Stimulated activated CD8-positive, alpha-beta memory T cell treated with anti-CD3 and anti-CD28 coated beads, Interleukin-4, amount 100 ng/mL, for 4 hours (primary cell): ENCODE measurements at regions not wholly inside any gene's neighbourhood (a gene's known extent, or its start where the extent isn't known, plus 50 kb on each side); places are given as distances from the start of the nearest gene placed in this dataset.

Experiments
- DNase-seq, 2 donors: peaks; one replicate each; pipeline ENCODE4 v3.0.0-alpha.2; 2020; ENCODE audit warnings: low read depth in 2 of 2, low spot score in 1 of 2

GRCh38 chr4:182126603-182127002, 116.6 kb upstream of the TENM3 start:
- no peak for DNase-seq

GRCh38 chr4:182133033-182133432, 110.2 kb upstream of the TENM3 start:
- no peak for DNase-seq

GRCh38 chr4:182134261-182134660, 108.9 kb upstream of the TENM3 start:
- no peak for DNase-seq

- DNase-seq, result no peak
These were observed 107.0 kb upstream of the TENM3 start for GRCh38 chr4:182136201-182136600.

GRCh38 chr4:182137343-182137742, 105.9 kb upstream of the TENM3 start:
- DNase-seq, result no peak

- no peak for DNase-seq
These were observed 103.7 kb upstream of the TENM3 start for GRCh38 chr4:182139491-182139890.

- DNase-seq, result no peak
These were observed 102.7 kb upstream of the TENM3 start for GRCh38 chr4:182140547-182140946.

- DNase-seq, result no peak
These were observed 102.1 kb upstream of the TENM3 start for GRCh38 chr4:182141061-182141460.

GRCh38 chr4:182142176-182143085, 100.8 kb upstream of the TENM3 start:
- DNase-seq, result no peak

- DNase-seq, result no peak
These were observed 99.9 kb upstream of the TENM3 start for GRCh38 chr4:182143086-182143821.

- no peak for DNase-seq
These were observed 99.2 kb upstream of the TENM3 start for GRCh38 chr4:182143822-182144625.

- no peak for DNase-seq
These were observed 98.4 kb upstream of the TENM3 start for GRCh38 chr4:182144626-182145333.

GRCh38 chr4:182145334-182145905, 97.8 kb upstream of the TENM3 start:
- DNase-seq, result no peak

GRCh38 chr4:182147391-182147790, 95.8 kb upstream of the TENM3 start:
- no peak for DNase-seq

- no peak for DNase-seq
These were observed 92.6 kb upstream of the TENM3 start for GRCh38 chr4:182150645-182151044.

- no peak for DNase-seq
These were observed 87.4 kb upstream of the TENM3 start for GRCh38 chr4:182155806-182156205.

- DNase-seq, result no peak
These were observed 80.0 kb upstream of the TENM3 start for GRCh38 chr4:182163180-182163579.

- DNase-seq, result no peak
These were observed 73.6 kb upstream of the TENM3 start for GRCh38 chr4:182169572-182169971.

- no peak for DNase-seq
These were observed 73.2 kb upstream of the TENM3 start for GRCh38 chr4:182169987-182170386.

- no peak for DNase-seq
These were observed 72.7 kb upstream of the TENM3 start for GRCh38 chr4:182170417-182170935.
